Small intestine (tissue), 7 donors: ENCODE measurements at regions not wholly inside any gene's neighbourhood (a gene's known extent, or its start where the extent isn't known, plus 50 kb on each side); places are given as distances from the start of the nearest gene placed in this dataset.
"Not testable (repeated sequence)": the region's sequence is repeated elsewhere in the genome, so short reads cannot be mapped to it uniquely, and the experiment has no call there.

Source experiments
- DNase-seq, 2 donors: peaks; one replicate each; pipeline versions ENCODE4 v3.0.0 to v3.0.0-alpha.2; 2013
- FAIRE-seq: peaks from 2 replicates; lab custom pipeline; 2012; peaks lifted over from hg19 to GRCh38; lab: Jason Lieb, UNC
- H3K27ac ChIP-seq, 3 donors: one replicate each; pipeline ENCODE4 v1.5.1; 2013; ENCODE audit warnings: low read length in 2 of 3, mild to moderate bottlenecking in 2 of 3, control low read depth in 1 of 3, inconsistent platforms in 1 of 3, low read depth in 1 of 3, moderate library complexity in 1 of 3
- H3K27me3 ChIP-seq, 3 donors: one replicate each; pipeline ENCODE4 v1.6.1; 2013; ENCODE audit warnings: low read length in 3 of 3, inconsistent platforms in 1 of 3; ENCODE audit not compliant: control insufficient read depth in 3 of 3, insufficient read depth in 3 of 3
- H3K36me3 ChIP-seq, 3 donors: one replicate each; pipeline ENCODE4 v1.6.1; 2013; ENCODE audit warnings: low read length in 3 of 3, inconsistent platforms in 1 of 3, low read depth in 1 of 3, mild to moderate bottlenecking in 1 of 3, moderate library complexity in 1 of 3; ENCODE audit not compliant: control insufficient read depth in 3 of 3, insufficient read depth in 2 of 3
- H3K4me1 ChIP-seq, 3 donors: one replicate each; pipeline ENCODE4 v1.6.1; 2013; ENCODE audit warnings: low read length in 2 of 3, inconsistent platforms in 1 of 3, low read depth in 1 of 3, mild to moderate bottlenecking in 1 of 3, moderate library complexity in 1 of 3; ENCODE audit not compliant: control insufficient read depth in 3 of 3, insufficient read depth in 2 of 3
- H3K4me3 ChIP-seq, 3 donors: one replicate each; pipeline ENCODE4 v1.5.1; 2013; ENCODE audit warnings: low read length in 3 of 3, control low read depth in 1 of 3, inconsistent platforms in 1 of 3, low read depth in 1 of 3, mild to moderate bottlenecking in 1 of 3, moderate library complexity in 1 of 3
- H3K9me3 ChIP-seq, 2 donors: one replicate each; pipeline ENCODE4 v1.6.1; 2013; ENCODE audit warnings: low read depth in 1 of 2, low read length in 1 of 2; ENCODE audit not compliant: control insufficient read depth in 2 of 2, insufficient read depth in 1 of 2
- WGBS, 3 donors: extraction: QIAGEN DNeasy Blood & Tissue Kit; methylation state at CpG; one replicate each; pipeline ENCODE4 v1.1.7; 2013; 5-methylcytosine and 5-hydroxymethylcytosine counted together
- donor health status: healthy with polysubstance abuse.
- donor health status: control.
- donor health status: control.
- donor health status: Bipolar disorder and iron deficiency.
- donor health status: healthy.

GRCh38 chr9:85458114-85458864 lies 283.5 kb downstream of the AGTPBP1 start:
- FAIRE-seq, H3K27me3 ChIP-seq, H3K4me3 ChIP-seq, DNase-seq, H3K36me3 ChIP-seq, H3K4me1 ChIP-seq, H3K27ac ChIP-seq, H3K9me3 ChIP-seq: not testable (repeated sequence)
- WGBS, 3 donors, result 85 to 88% (median 86%) methylated on average over 4 to 5 of the region's 5 CpGs

- Histone ChIP-seq H3K36me3 (no peaks in the 10 kb centered on the region), H3K9me3 (no peaks in the 10 kb centered on the region), H3K4me3 (no peak overlapping the region), H3K4me1 (no peaks in the 10 kb centered on the region), H3K27me3 (no peaks in the 10 kb centered on the region), H3K27ac (no peak overlapping the region)
- WGBS, 3 donors, result 68 to 88% (median 72%) methylated on average over 5 of the region's 5 CpGs
- FAIRE-seq (no peak), DNase-seq (no peak)
These were observed 287.9 kb downstream of the AGTPBP1 start for GRCh38 chr9:85453850-85454249.

GRCh38 chr9:85452841-85453240 lies 288.9 kb downstream of the AGTPBP1 start:
- no peak overlapping the region for H3K27ac ChIP-seq
- FAIRE-seq (no peak), DNase-seq (no peak)
- H3K9me3 ChIP-seq, result no peaks in the 10 kb centered on the region
- no peak overlapping the region for H3K4me3 ChIP-seq
- H3K4me1 ChIP-seq, result no peaks in the 10 kb centered on the region
- 0 to 50% (median 37%) methylated on average over 1 of the region's 1 CpG for WGBS, 3 donors
- H3K36me3 ChIP-seq, result no peaks in the 10 kb centered on the region
- H3K27me3 ChIP-seq, result no peaks in the 10 kb centered on the region

DNA sequence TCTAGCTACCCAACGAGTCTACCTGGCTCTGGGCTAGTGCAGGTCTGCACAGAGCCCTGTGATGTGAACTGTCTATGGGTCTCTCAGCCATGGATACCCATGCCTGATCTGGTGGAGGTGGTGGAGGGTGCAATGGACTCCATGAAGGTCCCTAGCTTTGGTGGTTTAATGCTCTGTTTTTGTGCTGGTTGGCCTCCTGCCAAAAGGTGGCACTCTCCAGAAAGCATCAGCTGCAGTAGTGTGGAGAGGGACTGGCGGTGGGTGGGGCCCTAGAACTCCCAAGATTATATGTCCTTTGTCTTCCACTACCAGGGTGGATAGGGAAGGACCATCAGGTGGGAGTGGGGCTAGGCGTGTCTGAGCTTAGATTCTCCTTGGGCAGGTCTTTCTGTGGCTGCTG lies 290.1 kb downstream of the AGTPBP1 start:
- Histone ChIP-seq H3K36me3 (no peaks in the 10 kb centered on the region), H3K27ac (no peak overlapping the region), H3K4me3 (no peak overlapping the region), H3K4me1 (no peaks in the 10 kb centered on the region), H3K9me3 (no peaks in the 10 kb centered on the region), H3K27me3 (no peaks in the 10 kb centered on the region)
- 76 to 83% (median 79%) methylated on average over 3 of the region's 3 CpGs for WGBS, 3 donors
- DNase-seq (no peak), FAIRE-seq (no peak)

DNA sequence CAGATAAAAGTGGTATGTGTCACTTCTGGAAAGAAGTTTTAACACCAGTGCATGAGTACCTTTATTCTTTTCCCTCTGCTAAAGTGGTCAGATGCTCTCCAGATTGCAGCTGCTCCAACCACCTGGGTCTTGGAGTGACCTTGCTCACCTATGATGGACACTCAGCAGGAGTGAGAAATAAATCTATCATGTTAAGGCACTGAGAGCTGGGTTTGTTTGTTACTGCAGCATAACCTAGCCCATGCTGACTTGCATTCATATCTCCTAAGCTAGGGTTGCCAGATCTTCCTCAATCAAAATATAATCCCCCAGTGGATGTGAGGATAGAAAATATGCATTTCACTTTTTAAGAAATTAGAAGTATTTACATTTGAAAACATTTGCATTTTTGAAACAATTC lies 295.9 kb downstream of the AGTPBP1 start:
- H3K4me3 ChIP-seq, result no peak overlapping the region
- H3K9me3 ChIP-seq, result no peaks in the 10 kb centered on the region
- no peaks in the 10 kb centered on the region for H3K27me3 ChIP-seq
- no peaks in the 10 kb centered on the region for H3K36me3 ChIP-seq
- FAIRE-seq (no peak), DNase-seq (no peak)
- H3K27ac ChIP-seq, result no peak overlapping the region
- H3K4me1 ChIP-seq, result no peaks in the 10 kb centered on the region

DNA sequence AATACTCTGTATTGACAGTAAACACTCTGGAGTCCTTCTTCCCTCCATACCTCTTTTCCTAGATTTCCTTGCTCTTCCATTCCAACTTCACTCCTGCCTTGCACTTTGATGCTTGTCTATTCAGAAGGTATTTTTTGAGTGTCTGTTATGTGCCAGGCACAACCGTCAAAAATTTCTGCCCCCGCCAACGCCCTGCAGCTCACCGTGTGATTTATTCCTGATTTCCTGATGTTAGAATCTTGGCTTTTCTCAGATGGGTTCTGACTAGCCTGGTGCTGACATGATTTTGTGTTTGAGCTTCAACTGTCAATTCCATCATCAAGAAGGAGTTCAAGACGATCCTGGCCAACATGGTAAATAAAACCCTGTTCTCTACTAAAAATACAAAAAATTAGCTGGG lies 297.5 kb downstream of the AGTPBP1 start:
- no peaks in the 10 kb centered on the region for H3K9me3 ChIP-seq
- H3K4me3 ChIP-seq, result no peak overlapping the region
- no peaks in the 10 kb centered on the region for H3K27me3 ChIP-seq
- H3K27ac ChIP-seq, result no peak overlapping the region
- H3K36me3 ChIP-seq, result no peaks in the 10 kb centered on the region
- DNase-seq (no peak), FAIRE-seq (no peak)
- whole genome bisulfite sequencing, 3 donors, result 84 to 86% (median 84%) methylated on average over 5 of the region's 5 CpGs
- H3K4me1 ChIP-seq, result no peaks in the 10 kb centered on the region

DNA sequence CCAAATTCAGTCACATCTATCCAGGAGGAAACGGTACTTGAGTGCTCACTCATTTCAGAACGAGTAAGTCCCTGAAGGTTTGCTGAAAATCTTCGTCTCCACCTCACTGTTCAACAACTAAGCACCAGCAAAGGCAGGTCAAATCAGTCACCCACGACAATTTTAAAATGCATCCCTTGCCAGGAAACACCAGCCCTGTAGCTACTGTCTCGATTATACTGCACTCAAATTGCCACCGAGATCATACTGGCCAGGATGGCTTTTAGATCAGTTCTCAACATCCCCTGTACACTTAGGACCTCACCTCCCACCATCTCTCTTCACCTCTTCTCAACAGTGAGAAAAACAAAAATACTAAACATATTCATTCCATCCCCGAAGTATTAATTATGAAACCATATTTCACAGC lies 298.6 kb downstream of the AGTPBP1 start:
- H3K27me3 ChIP-seq, result no peaks in the 10 kb centered on the region
- no peak overlapping the region for H3K27ac ChIP-seq
- DNase-seq, result no peak
- no peak overlapping the region for H3K4me3 ChIP-seq
- WGBS, 3 donors, result 72 to 77% (median 75%) methylated on average over 7 of the region's 7 CpGs
- no peaks in the 10 kb centered on the region for H3K36me3 ChIP-seq
- no peaks in the 10 kb centered on the region for H3K4me1 ChIP-seq
- FAIRE-seq, result no peak
- no peaks in the 10 kb centered on the region for H3K9me3 ChIP-seq

- Histone ChIP-seq H3K4me3 (no peak overlapping the region), H3K9me3 (no peaks in the 10 kb centered on the region), H3K27ac (no peak overlapping the region), H3K36me3 (no peaks in the 10 kb centered on the region), H3K4me1 (no peaks in the 10 kb centered on the region), H3K27me3 (no peaks in the 10 kb centered on the region)
- DNase-seq (no peak), FAIRE-seq (no peak)
- WGBS, 3 donors, result 69 to 75% (median 72%) methylated on average over 7 of the region's 7 CpGs
These were observed 302.0 kb downstream of the AGTPBP1 start for GRCh38 chr9:85439791-85440190.

DNA sequence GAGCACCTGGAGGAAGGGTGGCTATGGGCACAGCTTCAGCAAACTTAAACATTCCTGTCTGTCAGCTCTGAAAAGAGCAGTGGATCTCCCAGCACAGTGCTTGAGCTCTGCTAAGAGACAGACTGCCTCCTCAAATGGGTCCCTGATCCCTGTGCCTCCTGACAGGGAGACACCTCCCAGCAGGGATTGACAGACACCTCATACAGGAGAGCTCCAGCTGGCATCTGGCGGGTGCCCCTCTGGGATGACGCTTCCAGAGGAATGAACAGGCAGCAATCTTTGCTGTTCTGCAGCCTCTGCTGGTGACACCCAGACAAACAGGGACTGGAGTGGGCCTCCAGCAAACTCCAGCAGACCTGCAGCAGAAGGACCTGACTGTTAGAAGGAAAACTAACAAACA lies 307.8 kb downstream of the AGTPBP1 start:
- not testable (repeated sequence) for FAIRE-seq, H3K27me3 ChIP-seq, DNase-seq, H3K27ac ChIP-seq, H3K4me1 ChIP-seq, H3K4me3 ChIP-seq, H3K9me3 ChIP-seq, H3K36me3 ChIP-seq
- 92% methylated on average over 2 of the region's 2 CpGs for WGBS, 3 donors
